ENCODE measurements at regions not wholly inside any gene's neighbourhood (a gene's known extent, or its start where the extent isn't known, plus 50 kb on each side); places are given as distances from the start of the nearest gene placed in this dataset.

GRCh38 chr18:40911041-40911440 is 1044.0 kb upstream of the PIK3C3 start:
- CTCF ChIA-PET, result no interaction called here
- DNase-seq (ENCODE audit: extremely low spot score), result no peak
- no peak for TF ChIP-seq TARDBP (IDR thresholded peaks at IDR 0.05)
- TF ChIP-seq L3MBTL2 (conservative IDR thresholded peaks at IDR 0.05), result no peak
- TF ChIP-seq ZNF384 (IDR thresholded peaks at IDR 0.05), result no peak
- no peak for TF ChIP-seq FOXA1 (IDR thresholded peaks at IDR 0.05)
- no peak for TF ChIP-seq FOXK2 (IDR thresholded peaks at IDR 0.05)
- TF ChIP-seq CTBP1 (IDR thresholded peaks at IDR 0.05; ENCODE audit: borderline replicate concordance), result no peak
- no peak for TF ChIP-seq FOXM1 (IDR thresholded peaks at IDR 0.05; ENCODE audit: borderline replicate concordance)
- no peak for TF ChIP-seq HDGF (IDR thresholded peaks at IDR 0.05; ENCODE audit: borderline replicate concordance)
- no peak for TF ChIP-seq NFRKB (IDR thresholded peaks at IDR 0.05)
- no peak for TF ChIP-seq SUZ12 (IDR thresholded peaks at IDR 0.05)
- TF ChIP-seq ELF4 (IDR thresholded peaks at IDR 0.05), result no peak
- POLR2A ChIA-PET, result interaction anchor here (1.0 kb wide), 1 partner anchor 16 kb away, joined by 3 read pairs; no protein-coding TSS in a partner anchor

- no peak for DNase-seq (ENCODE audit: extremely low spot score)
- POLR2A ChIA-PET, result no interaction called here
- CTCF ChIA-PET, result no interaction called here
- no peak for TF ChIP-seq FOXM1 (IDR thresholded peaks at IDR 0.05; ENCODE audit: borderline replicate concordance)
- no peak for TF ChIP-seq LEF1 (IDR thresholded peaks at IDR 0.05; ENCODE audit: borderline replicate concordance)
- no peak for TF ChIP-seq ZNF384 (IDR thresholded peaks at IDR 0.05)
- no peak for TF ChIP-seq FOXK2 (IDR thresholded peaks at IDR 0.05)
- TF ChIP-seq SP1 (IDR thresholded peaks at IDR 0.05), result no peak
- TF ChIP-seq L3MBTL2 (conservative IDR thresholded peaks at IDR 0.05), result no peak
- TF ChIP-seq HDGF (IDR thresholded peaks at IDR 0.05; ENCODE audit: borderline replicate concordance), result no peak
- no peak for TF ChIP-seq TARDBP (IDR thresholded peaks at IDR 0.05)
- no peak for TF ChIP-seq FOXA1 (IDR thresholded peaks at IDR 0.05)
- no peak for TF ChIP-seq NFRKB (IDR thresholded peaks at IDR 0.05)
- no peak for TF ChIP-seq ARNT (IDR thresholded peaks at IDR 0.05)
- TF ChIP-seq BHLHE40 (IDR thresholded peaks at IDR 0.05; ENCODE audit: borderline replicate concordance), result no peak
- no peak for TF ChIP-seq CTBP1 (IDR thresholded peaks at IDR 0.05; ENCODE audit: borderline replicate concordance)
These were observed 1047.2 kb upstream of the PIK3C3 start for GRCh38 chr18:40907842-40908241.

- ChIA-PET CTCF (no interaction called here), POLR2A (no interaction called here)
- no peak for TF ChIP-seq HDGF (IDR thresholded peaks at IDR 0.05; ENCODE audit: borderline replicate concordance)
- TF ChIP-seq NFRKB (IDR thresholded peaks at IDR 0.05), result no peak
- TF ChIP-seq SP1 (IDR thresholded peaks at IDR 0.05), result no peak
- no peak for TF ChIP-seq FOXA1 (IDR thresholded peaks at IDR 0.05)
- DNase-seq (ENCODE audit: extremely low spot score), result no peak
These were observed 1050.7 kb upstream of the PIK3C3 start for GRCh38 chr18:40904295-40904694.

- ChIA-PET POLR2A (no interaction called here), CTCF (interaction anchor here (0.6 kb wide), 1 partner anchor 10 kb away, joined by 3 read pairs; no protein-coding TSS in a partner anchor)
- TF ChIP-seq FOXA1 (IDR thresholded peaks at IDR 0.05) (no peak), L3MBTL2 (conservative IDR thresholded peaks at IDR 0.05) (no peak), LEF1 (IDR thresholded peaks at IDR 0.05; ENCODE audit: borderline replicate concordance) (no peak), TARDBP (IDR thresholded peaks at IDR 0.05) (no peak), CTBP1 (IDR thresholded peaks at IDR 0.05; ENCODE audit: borderline replicate concordance) (no peak), ELF4 (IDR thresholded peaks at IDR 0.05) (no peak), PKNOX1 (IDR thresholded peaks at IDR 0.05) (no peak), HDGF (IDR thresholded peaks at IDR 0.05; ENCODE audit: borderline replicate concordance) (no peak), FOXK2 (IDR thresholded peaks at IDR 0.05) (no peak), NFRKB (IDR thresholded peaks at IDR 0.05) (no peak), FOXM1 (IDR thresholded peaks at IDR 0.05; ENCODE audit: borderline replicate concordance) (no peak)
These were observed 1052.6 kb upstream of the PIK3C3 start for GRCh38 chr18:40902436-40902835.

GRCh38 chr18:40897884-40898283 is 1057.2 kb upstream of the PIK3C3 start:
- TF ChIP-seq SP1 (IDR thresholded peaks at IDR 0.05), result no peak
- DNase-seq (ENCODE audit: extremely low spot score), result no peak
- ChIA-PET POLR2A (no interaction called here), CTCF (no interaction called here)

More at GRCh38 chr18:40902436-40902835, 1052.6 kb upstream of the PIK3C3 start:
- DNase-seq (ENCODE audit: extremely low spot score), result no peak

- ChIA-PET POLR2A (no interaction called here), CTCF (no interaction called here)
- DNase-seq (ENCODE audit: extremely low spot score), result no peak
- TF ChIP-seq ELF4 (IDR thresholded peaks at IDR 0.05), result no peak
- TF ChIP-seq TARDBP (IDR thresholded peaks at IDR 0.05), result no peak
- no peak for TF ChIP-seq PKNOX1 (IDR thresholded peaks at IDR 0.05)
- no peak for TF ChIP-seq LEF1 (IDR thresholded peaks at IDR 0.05; ENCODE audit: borderline replicate concordance)
- no peak for TF ChIP-seq L3MBTL2 (conservative IDR thresholded peaks at IDR 0.05)
- no peak for TF ChIP-seq ARNT (IDR thresholded peaks at IDR 0.05)
- no peak for TF ChIP-seq NFRKB (IDR thresholded peaks at IDR 0.05)
- no peak for TF ChIP-seq FOXM1 (IDR thresholded peaks at IDR 0.05; ENCODE audit: borderline replicate concordance)
- TF ChIP-seq HDGF (IDR thresholded peaks at IDR 0.05; ENCODE audit: borderline replicate concordance), result no peak
- no peak for TF ChIP-seq SP1 (IDR thresholded peaks at IDR 0.05)
- TF ChIP-seq ZNF384 (IDR thresholded peaks at IDR 0.05), result no peak
- no peak for TF ChIP-seq SUZ12 (IDR thresholded peaks at IDR 0.05)
- no peak for TF ChIP-seq CTBP1 (IDR thresholded peaks at IDR 0.05; ENCODE audit: borderline replicate concordance)
- TF ChIP-seq FOXK2 (IDR thresholded peaks at IDR 0.05), result no peak
- TF ChIP-seq BHLHE40 (IDR thresholded peaks at IDR 0.05; ENCODE audit: borderline replicate concordance), result no peak
- TF ChIP-seq FOXA1 (IDR thresholded peaks at IDR 0.05), result no peak
These were observed 1071.8 kb upstream of the PIK3C3 start for GRCh38 chr18:40883271-40883670.

- ChIA-PET POLR2A (no interaction called here), CTCF (no interaction called here)
- no peak for DNase-seq (ENCODE audit: extremely low spot score)
These were observed 1072.6 kb upstream of the PIK3C3 start for GRCh38 chr18:40882468-40882867.

More at GRCh38 chr18:40882468-40882867, 1072.6 kb upstream of the PIK3C3 start:
- no peak for TF ChIP-seq BHLHE40 (IDR thresholded peaks at IDR 0.05; ENCODE audit: borderline replicate concordance)
- no peak for TF ChIP-seq HDGF (IDR thresholded peaks at IDR 0.05; ENCODE audit: borderline replicate concordance)
- TF ChIP-seq FOXK2 (IDR thresholded peaks at IDR 0.05), result no peak
- TF ChIP-seq L3MBTL2 (conservative IDR thresholded peaks at IDR 0.05), result no peak
- TF ChIP-seq ZNF384 (IDR thresholded peaks at IDR 0.05), result no peak
- no peak for TF ChIP-seq CTBP1 (IDR thresholded peaks at IDR 0.05; ENCODE audit: borderline replicate concordance)
- TF ChIP-seq ELF4 (IDR thresholded peaks at IDR 0.05), result no peak
- TF ChIP-seq SUZ12 (IDR thresholded peaks at IDR 0.05), result no peak
- no peak for TF ChIP-seq LEF1 (IDR thresholded peaks at IDR 0.05; ENCODE audit: borderline replicate concordance)
- no peak for TF ChIP-seq ARNT (IDR thresholded peaks at IDR 0.05)

Data from HEK293T (cell line).